ENCODE measurements at regions not wholly inside any gene's neighbourhood (a gene's known extent, or its start where the extent isn't known, plus 50 kb on each side); places are given as distances from the start of the nearest gene placed in this dataset.

GRCh38 chr20:21564127-21564773, 50.4 kb upstream of the NKX2-2 start:
- TF ChIP-seq CTCF (IDR thresholded peaks at IDR 0.05) (no peak), POLR2A (IDR thresholded peaks at IDR 0.05) (no peak)
